SK-N-SH treated with all-trans-retinoic acid at 6 μM for 48 hours (cell line): ENCODE measurements at regions not wholly inside any gene's neighbourhood (a gene's known extent, or its start where the extent isn't known, plus 50 kb on each side); places are given as distances from the start of the nearest gene placed in this dataset.

Source experiments
- OSR1 ChIP-seq: fragments of 250-450 bp; sonication (Bioruptor Pico); IDR thresholded peaks from 2 replicates; pipeline ENCODE4 v1.8.0; 2022; ENCODE audit warnings: moderate library complexity, mild to moderate bottlenecking, inconsistent platforms
- PATZ1 ChIP-seq: fragments of 250-450 bp; sonication (Bioruptor Pico); IDR thresholded peaks from 2 replicates; pipeline ENCODE4 v1.8.0; 2020; ENCODE audit warnings: mild to moderate bottlenecking, moderate library complexity, borderline replicate concordance
- RARB ChIP-seq: fragments of 250-450 bp; sonication (Bioruptor Pico); IDR thresholded peaks from 2 replicates; pipeline ENCODE4 v1.8.0; 2021; ENCODE audit warnings: mild to moderate bottlenecking, moderate library complexity
- TSHZ2 ChIP-seq: fragments of 250-450 bp; sonication (Bioruptor Pico); IDR thresholded peaks from 2 replicates; pipeline ENCODE4 v1.5.0; 2020; ENCODE audit warnings: mild to moderate bottlenecking, moderate library complexity
- ZC3H10 ChIP-seq: fragments of 250-450 bp; sonication (Bioruptor Pico); IDR thresholded peaks from 2 replicates; pipeline ENCODE4 v1.5.1; 2021; ENCODE audit warnings: mild to moderate bottlenecking, moderate library complexity
- ZFP3 ChIP-seq: fragments of 250-450 bp; sonication (Bioruptor Pico); IDR thresholded peaks from 2 replicates; pipeline ENCODE4 v1.5.0; 2020; ENCODE audit warnings: mild to moderate bottlenecking, moderate library complexity
- ZFP30 ChIP-seq: fragments of 450-650 bp; formaldehyde crosslinking; IDR thresholded peaks from 2 replicates; pipeline ENCODE4 v1.5.0; 2022; ENCODE audit warnings: mild to moderate bottlenecking, moderate library complexity

GRCh38 chr13:75927183-75927669 is 291.1 kb downstream of the LMO7 start:
- TF ChIP-seq ZFP3 (CRISPR knock-in tag) = no peak
- TF ChIP-seq TSHZ2 (CRISPR knock-in tag) = no peak
- TF ChIP-seq ZFP30 (CRISPR knock-in tag) = no peak
- TF ChIP-seq RARB = no peak
- TF ChIP-seq OSR1 (CRISPR knock-in tag) = no peak
- no peak for TF ChIP-seq PATZ1
- TF ChIP-seq ZC3H10 = no peak
